CD14-positive monocyte (primary cell): ENCODE measurements at regions not wholly inside any gene's neighbourhood (a gene's known extent, or its start where the extent isn't known, plus 50 kb on each side); places are given as distances from the start of the nearest gene placed in this dataset.

ENCODE experiments used
- DNase-seq, 3 donors: peaks; one replicate each; pipeline ENCODE4 v3.0.0-alpha.2; 2011 to 2022
- H2AFZ ChIP-seq: 2 replicates; pipeline ENCODE4 v1.6.0; 2012; ENCODE audit warnings: mild to moderate bottlenecking, low read depth, low read length, inconsistent platforms; ENCODE audit not compliant: insufficient read depth, poor library complexity, severe bottlenecking
- H3K27ac ChIP-seq, 2 donors: 1 replicate in 1 of 2; 2 replicates in 1 of 2; pipeline ENCODE4 v1.5.1; 2012 to 2013; ENCODE audit warnings: low read length in 2 of 2, control low read depth in 1 of 2, inconsistent platforms in 1 of 2, low read depth in 1 of 2, mild to moderate bottlenecking in 1 of 2
- H3K27me3 ChIP-seq, 2 donors: one replicate each; pipeline versions ENCODE4 v1.6.0 to v1.6.1; 2011 to 2013; ENCODE audit warnings: low read length in 2 of 2; ENCODE audit not compliant: control insufficient read depth in 2 of 2, insufficient read depth in 2 of 2
- H3K36me3 ChIP-seq, 2 donors: replicated peaks in 1 of 2; 1 replicate in 1 of 2; 2 replicates in 1 of 2; pipeline versions ENCODE4 v1.5.1 to v1.6.1; 2012 to 2013; ENCODE audit warnings: low read length in 2 of 2, control low read depth in 1 of 2, inconsistent platforms in 1 of 2, mild to moderate bottlenecking in 1 of 2; ENCODE audit not compliant: insufficient read depth in 2 of 2, control insufficient read depth in 1 of 2
- H3K4me1 ChIP-seq, 2 donors: 1 replicate in 1 of 2; 2 replicates in 1 of 2; pipeline versions ENCODE4 v1.5.1 to v1.6.1; 2012 to 2013; ENCODE audit warnings: low read length in 2 of 2, control low read depth in 1 of 2, inconsistent platforms in 1 of 2, mild to moderate bottlenecking in 1 of 2, moderate library complexity in 1 of 2; ENCODE audit not compliant: insufficient read depth in 2 of 2, control insufficient read depth in 1 of 2
- H3K4me2 ChIP-seq: replicated peaks from 2 replicates; pipeline ENCODE3; 2012; ENCODE audit warnings: low read length, moderate library complexity, mild to moderate bottlenecking; ENCODE audit not compliant: poor library complexity, severe bottlenecking; ENCODE audit errors: extremely low read depth
- H3K4me3 ChIP-seq, 3 experiments: fragments of 200-600 bp in 1 of 3; sonication (generic) in 1 of 3; replicated peaks in 1 of 3; 1 replicate in 2 of 3; 2 replicates in 1 of 3; pipeline ENCODE4 v1.5.1; 2011 to 2013; ENCODE audit warnings: low read length in 3 of 3, mild to moderate bottlenecking in 3 of 3, control low read depth in 2 of 3, low read depth in 2 of 3, inconsistent platforms in 1 of 3, moderate library complexity in 1 of 3
- H3K79me2 ChIP-seq: 2 replicates; pipeline ENCODE4 v1.6.0; 2012; ENCODE audit warnings: mild to moderate bottlenecking, control low read depth, inconsistent platforms, low read length, moderate library complexity; ENCODE audit not compliant: insufficient read depth
- H3K9ac ChIP-seq: 2 replicates; pipeline ENCODE4 v1.6.0; 2017; ENCODE audit warnings: low read length, mild to moderate bottlenecking; ENCODE audit not compliant: insufficient read depth, poor library complexity, severe bottlenecking
- H3K9me3 ChIP-seq, 2 donors: replicated peaks in 1 of 2; 1 replicate in 1 of 2; 2 replicates in 1 of 2; pipeline versions ENCODE4 v1.5.1 to v1.6.1; 2012 to 2013; ENCODE audit warnings: low read length in 2 of 2, control low read depth in 1 of 2; ENCODE audit not compliant: control insufficient read depth in 1 of 2, insufficient read depth in 1 of 2
- H4K20me1 ChIP-seq: 2 replicates; pipeline ENCODE4 v1.6.0; 2012; ENCODE audit warnings: mild to moderate bottlenecking, low read length, control low read depth, moderate library complexity; ENCODE audit not compliant: insufficient read depth
- H3K27ac Mint-ChIP-seq, 7 donors: one replicate each; pipeline ENCODE4 v1.8.0; 2020; ENCODE audit warnings: mild to moderate bottlenecking in 7 of 7, mixed read lengths in 7 of 7, moderate library complexity in 6 of 7, inconsistent platforms in 2 of 7
- H3K27me3 Mint-ChIP-seq, 3 donors: one replicate each; pipeline ENCODE4 v1.8.0; 2021 to 2022; ENCODE audit warnings: low read depth in 3 of 3, mild to moderate bottlenecking in 3 of 3, mixed read lengths in 3 of 3, moderate library complexity in 3 of 3, inconsistent platforms in 1 of 3
- H3K36me3 Mint-ChIP-seq, 2 donors: one replicate each; pipeline ENCODE4 v1.8.0; 2020; ENCODE audit warnings: mixed read lengths in 2 of 2, inconsistent platforms in 1 of 2, mild to moderate bottlenecking in 1 of 2
- H3K4me1 Mint-ChIP-seq: one replicate; pipeline ENCODE4 v1.8.0; 2020; ENCODE audit warnings: mild to moderate bottlenecking, mixed read lengths
- H3K4me3 Mint-ChIP-seq, 2 donors: one replicate each; pipeline ENCODE4 v1.8.0; 2020; ENCODE audit warnings: mild to moderate bottlenecking in 2 of 2, mixed read lengths in 2 of 2, moderate library complexity in 1 of 2
- H3K9me3 Mint-ChIP-seq, 7 donors: one replicate each; pipeline ENCODE4 v1.8.0; 2020 to 2022; ENCODE audit warnings: mixed read lengths in 7 of 7, mild to moderate bottlenecking in 6 of 7, moderate library complexity in 6 of 7, inconsistent platforms in 2 of 7
- CTCF ChIP-seq: fragments of 200-600 bp; IDR thresholded peaks from one replicate; pipeline ENCODE4 v1.8.0; 2022; ENCODE audit warnings: antibody characterized with exemption, mild to moderate bottlenecking
- WGBS: methylation state at CpG from one replicate; pipeline ENCODE4 v1.1.5; 2013; ENCODE audit warnings: missing lambda C conversion rate; ENCODE audit not compliant: insufficient coverage; 5-methylcytosine and 5-hydroxymethylcytosine counted together
- intact Hi-C, 2 donors: fragments of 100-400 bp; cut with micrococcal nuclease; formaldehyde crosslinking; loops; one replicate each; pipeline versions ENCODE4 v1.15.0 to v1.15.1; 2023

DNA sequence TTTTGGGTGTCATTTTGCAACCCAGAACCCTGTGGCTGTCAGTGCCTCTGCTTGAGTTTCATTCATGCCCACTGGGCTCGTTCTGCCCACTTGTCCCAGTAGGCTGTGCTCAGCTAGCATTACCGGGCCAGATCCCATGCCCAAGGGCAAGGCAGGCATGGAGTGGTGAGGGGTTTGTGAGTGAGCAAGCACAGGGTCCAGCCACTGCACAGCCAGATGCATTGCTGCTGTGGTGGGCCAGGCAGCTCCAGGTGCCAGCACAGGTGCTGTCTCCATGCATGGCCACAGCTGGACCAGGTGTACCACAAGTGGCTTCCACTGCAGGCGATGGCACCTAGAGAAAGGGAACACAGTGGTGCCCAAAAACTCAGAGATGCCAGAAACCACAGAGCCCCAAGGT, 1671.2 kb downstream of the OLFM4 start:
- H3K9me3 ChIP-seq: peaks cover 32 to 37% of the 10 kb centered on the region in 2 donors
- TF ChIP-seq CTCF: no peak
- no peak overlapping the region for H3K9ac ChIP-seq
- no peaks in the 10 kb centered on the region for H3K79me2 ChIP-seq
- no peaks in the 10 kb centered on the region for H3K36me3 ChIP-seq
- Mint-ChIP-seq H3K27ac (no peak overlapping the region), H3K4me1 (no peaks in the 10 kb centered on the region), H3K36me3 (no peaks in the 10 kb centered on the region), H3K27me3 (peaks cover 0 to 2% (median 0%) of the 10 kb centered on the region in 3 donors), H3K9me3 (peaks cover 3 to 42% (median 19%) of the 10 kb centered on the region in 7 donors), H3K4me3 (no peak overlapping the region)
- H4K20me1 ChIP-seq: no peaks in the 10 kb centered on the region
- 100% methylated on average over 2 of the region's 3 CpGs for WGBS
- H3K4me2 ChIP-seq: no peak overlapping the region
- H3K4me1 ChIP-seq: no peaks in the 10 kb centered on the region
- DNase-seq: no peak
- H3K27me3 ChIP-seq: no peaks in the 10 kb centered on the region
- no peak overlapping the region for H3K27ac ChIP-seq
- H2AFZ ChIP-seq: no peak overlapping the region
- intact Hi-C loops: no loop called here
- no peak overlapping the region for H3K4me3 ChIP-seq

DNA sequence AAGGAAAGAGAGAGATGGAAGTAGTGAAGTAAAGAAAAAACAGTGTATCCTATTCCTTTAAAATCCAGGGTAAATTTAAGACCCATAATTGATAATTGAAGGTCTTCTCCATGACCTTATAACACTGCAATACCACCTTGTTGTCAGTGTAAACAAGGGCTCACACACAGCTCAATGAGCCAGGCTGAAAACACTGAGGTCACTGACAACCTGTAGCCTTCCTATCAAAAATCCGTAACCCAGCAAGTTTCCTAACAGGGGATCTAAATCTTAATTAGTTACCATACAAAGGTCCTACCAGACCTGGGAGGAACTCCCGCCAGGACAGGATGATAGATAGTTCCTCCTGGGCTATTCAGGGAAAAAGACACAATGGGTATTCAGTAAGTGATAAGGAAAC, 1677.1 kb downstream of the OLFM4 start:
- peaks cover 0 to 17% of the 10 kb centered on the region in 2 donors for H3K9me3 ChIP-seq
- WGBS: no CpG with 5 or more reads among the region's 2 CpGs

More for the DNA sequence above, 1677.1 kb downstream of the OLFM4 start:
- Histone ChIP-seq H3K27me3 (no peaks in the 10 kb centered on the region), H3K27ac (no peak overlapping the region), H2AFZ (no peak overlapping the region), H3K9ac (no peak overlapping the region), H3K36me3 (no peaks in the 10 kb centered on the region), H4K20me1 (no peaks in the 10 kb centered on the region), H3K79me2 (no peaks in the 10 kb centered on the region), H3K4me1 (no peaks in the 10 kb centered on the region), H3K4me2 (no peak overlapping the region), H3K4me3 (no peak overlapping the region)
- H3K27ac Mint-ChIP-seq: no peak overlapping the region
- peaks cover 3 to 19% (median 8%) of the 10 kb centered on the region in 7 donors for H3K9me3 Mint-ChIP-seq
- peaks cover 0 to 2% (median 2%) of the 10 kb centered on the region in 3 donors for H3K27me3 Mint-ChIP-seq
- no peak overlapping the region for H3K4me3 Mint-ChIP-seq
- no peak for DNase-seq
- TF ChIP-seq CTCF: no peak
- intact Hi-C loops: no loop called here
- no peaks in the 10 kb centered on the region for H3K36me3 Mint-ChIP-seq
- H3K4me1 Mint-ChIP-seq: no peaks in the 10 kb centered on the region
